ENCODE measurements at regions not wholly inside any gene's neighbourhood (a gene's known extent, or its start where the extent isn't known, plus 50 kb on each side); places are given as distances from the start of the nearest gene placed in this dataset.
A peak's percentile ranks its signal among the peaks of the same experiment; 100 is the strongest.

- H4K91ac ChIP-seq (ENCODE audit: insufficient read depth, low read depth, low read length) = no peak overlapping the region
- no peak overlapping the region for H3K56ac ChIP-seq (ENCODE audit: extremely low read depth, insufficient read depth, low read length)
- H3K27me3 ChIP-seq (ENCODE audit: control insufficient read depth, insufficient read depth, low read length) = no peaks in the 10 kb centered on the region; the same call in 1 of the 2 replicates
- H3K4me1 ChIP-seq (ENCODE audit: control insufficient read depth, insufficient read depth, low read length) = no peaks in the 10 kb centered on the region
- H2AFZ ChIP-seq (replicated peaks; ENCODE audit: low read length, poor library complexity) = no peak overlapping the region
- intact Hi-C loops (cut with micrococcal nuclease) = no loop called here
- no peak overlapping the region for H2BK15ac ChIP-seq (ENCODE audit: low read depth, low read length)
- H2BK5ac ChIP-seq (ENCODE audit: low read depth, low read length, poor library complexity, severe bottlenecking) = no peak overlapping the region
- H3K14ac ChIP-seq (replicated peaks; ENCODE audit: low read depth, low read length) = no peak overlapping the region
- H3K9me3 ChIP-seq (ENCODE audit: control insufficient read depth, insufficient read depth, low read length) = no peaks in the 10 kb centered on the region
- peak overlapping the region; percentile 34 for H2AK9ac ChIP-seq (replicated peaks; ENCODE audit: low read depth, low read length, poor library complexity)
- dilution Hi-C loops (cut with HindIII; ENCODE audit: low sequenced_read_pairs, unreplicated experiment) = no loop called here
- H3K4ac ChIP-seq (ENCODE audit: low read depth, low read length) = no peak overlapping the region
- no peaks in the 10 kb centered on the region for H3K79me1 ChIP-seq (ENCODE audit: low read depth in 1 of 2, low read length in 2 of 2)
- no peak for TF ChIP-seq CHD1 (IDR thresholded peaks at IDR 0.05; ENCODE audit: low read depth, low read length)
- TF ChIP-seq MAFK (IDR thresholded peaks at IDR 0.05; ENCODE audit: low read depth, low read length) = no peak
- TF ChIP-seq RFX5 (IDR thresholded peaks at IDR 0.05; ENCODE audit: low read depth, low read length) = no peak
- no peak for TF ChIP-seq POLR2A (IDR thresholded peaks at IDR 0.05; ENCODE audit: low read depth, low read length)
- TF ChIP-seq BHLHE40 (IDR thresholded peaks at IDR 0.05; ENCODE audit: low read depth, low read length) = no peak
- no peak for TF ChIP-seq MXI1 (IDR thresholded peaks at IDR 0.05; ENCODE audit: borderline replicate concordance, low read depth, low read length)
- POLR2A ChIA-PET (ENCODE audit: unreplicated experiment) = no interaction called here
- no peak for DNase-seq
- H4K8ac ChIP-seq (ENCODE audit: low read depth in 2 of 2, low read length in 2 of 2) = no peak overlapping the region
- H3K23ac ChIP-seq (ENCODE audit: low read depth, low read length) = no peak overlapping the region
- no peaks in the 10 kb centered on the region for H4K20me1 ChIP-seq (ENCODE audit: insufficient read depth, low read length)
- H3K9ac ChIP-seq (ENCODE audit: low read depth, low read length) = no peak overlapping the region
- no peak overlapping the region for H2BK20ac ChIP-seq (ENCODE audit: low read depth, low read length)
- H4K5ac ChIP-seq (ENCODE audit: low read depth, low read length) = no peak overlapping the region
- CTCF ChIA-PET = no interaction called here
- H3K4me2 ChIP-seq (ENCODE audit: low read depth, low read length) = no peak overlapping the region
- no peak overlapping the region for H3K27ac ChIP-seq (ENCODE audit: insufficient read depth, low read length)
- H2AK5ac ChIP-seq (ENCODE audit: low read depth, low read length) = no peak overlapping the region
- H3K4me3 ChIP-seq (ENCODE audit: insufficient read depth, low read depth, low read length) = no peak overlapping the region
- BruUV-seq (replicated peaks) = no TSS peak
- H3K9me1 ChIP-seq (ENCODE audit: insufficient read depth, low read length) = no peaks in the 10 kb centered on the region
- in situ Hi-C loops (cut with MboI; ENCODE audit: low sequenced_read_pairs) = loop anchor here (10.0 kb wide), 1 partner anchor 442 kb away; no protein-coding TSS in a partner anchor
- H3K18ac ChIP-seq (ENCODE audit: low read depth, low read length) = no peak overlapping the region
- no peaks in the 10 kb centered on the region for H3K36me3 ChIP-seq (ENCODE audit: control insufficient read depth, insufficient read depth, low read length)
- no CpG with 5 or more reads among the region's 5 CpGs for WGBS, 2 experiments (ENCODE audit: extremely low coverage in 2 of 2, insufficient read length in 1 of 2)
- no peak overlapping the region for H2BK120ac ChIP-seq (ENCODE audit: low read depth, low read length)
- ATAC-seq (ENCODE audit: low read depth) = no peak
Observed at GRCh38 chr1:177346790-177347359, 176.1 kb downstream of the BRINP2 start.
